ENCODE measurements at regions not wholly inside any gene's neighbourhood (a gene's known extent, or its start where the extent isn't known, plus 50 kb on each side); places are given as distances from the start of the nearest gene placed in this dataset.
A peak's percentile ranks its signal among the peaks of the same experiment; 100 is the strongest.

- intact Hi-C loops (cut with micrococcal nuclease) = no loop called here
Measured at GRCh38 chr6:133160536-133160935, 80.6 kb upstream of the EYA4 start.

More at GRCh38 chr6:133160536-133160935, 80.6 kb upstream of the EYA4 start:
- Histone ChIP-seq H2BK120ac (ENCODE audit: low read depth, low read length) (no peak overlapping the region), H3K27ac (ENCODE audit: insufficient read depth, low read length) (no peak overlapping the region), H3K79me1 (ENCODE audit: low read depth in 1 of 2, low read length in 2 of 2) (no peaks in the 10 kb centered on the region), H2BK15ac (ENCODE audit: low read depth, low read length) (no peak overlapping the region), H3K4me2 (ENCODE audit: low read depth, low read length) (no peak overlapping the region), H3K9ac (ENCODE audit: low read depth, low read length) (no peak overlapping the region), H2AK5ac (ENCODE audit: low read depth, low read length) (no peak overlapping the region), H2AFZ (replicated peaks; ENCODE audit: low read length, poor library complexity) (no peak overlapping the region), H4K91ac (ENCODE audit: insufficient read depth, low read depth, low read length) (no peak overlapping the region), H4K8ac (ENCODE audit: low read depth in 2 of 2, low read length in 2 of 2) (no peak overlapping the region), H2AK9ac (replicated peaks; ENCODE audit: low read depth, low read length, poor library complexity) (no peak overlapping the region), H3K36me3 (ENCODE audit: control insufficient read depth, insufficient read depth, low read length) (no peaks in the 10 kb centered on the region), H3K9me3 (ENCODE audit: control insufficient read depth, insufficient read depth, low read length) (no peaks in the 10 kb centered on the region), H4K5ac (ENCODE audit: low read depth, low read length) (no peak overlapping the region), H3K18ac (ENCODE audit: low read depth, low read length) (no peak overlapping the region), H4K20me1 (ENCODE audit: insufficient read depth, low read length) (no peaks in the 10 kb centered on the region), H3K4me3 (ENCODE audit: insufficient read depth, low read depth, low read length) (no peak overlapping the region), H2BK20ac (ENCODE audit: low read depth, low read length) (no peak overlapping the region), H3K14ac (replicated peaks; ENCODE audit: low read depth, low read length) (no peak overlapping the region), H3K27me3 (ENCODE audit: control insufficient read depth, insufficient read depth, low read length) (no peaks in the 10 kb centered on the region), H2BK5ac (ENCODE audit: low read depth, low read length, poor library complexity, severe bottlenecking) (no peak overlapping the region), H3K4ac (ENCODE audit: low read depth, low read length) (no peak overlapping the region), H3K9me1 (ENCODE audit: insufficient read depth, low read length) (no peaks in the 10 kb centered on the region), H3K56ac (ENCODE audit: extremely low read depth, insufficient read depth, low read length) (no peak overlapping the region), H3K4me1 (ENCODE audit: control insufficient read depth, insufficient read depth, low read length) (peaks cover 7% of the 10 kb centered on the region), H3K23ac (ENCODE audit: low read depth, low read length) (no peak overlapping the region)
- ChIA-PET CTCF (interaction anchor here (0.7 kb wide), 1 partner anchor 335 kb away, joined by 4 read pairs; no protein-coding TSS in a partner anchor), POLR2A (ENCODE audit: unreplicated experiment) (no interaction called here)
- DNase-seq (peak; percentile 28), ATAC-seq (ENCODE audit: low read depth) (no peak)
- TF ChIP-seq, protein P1, sequence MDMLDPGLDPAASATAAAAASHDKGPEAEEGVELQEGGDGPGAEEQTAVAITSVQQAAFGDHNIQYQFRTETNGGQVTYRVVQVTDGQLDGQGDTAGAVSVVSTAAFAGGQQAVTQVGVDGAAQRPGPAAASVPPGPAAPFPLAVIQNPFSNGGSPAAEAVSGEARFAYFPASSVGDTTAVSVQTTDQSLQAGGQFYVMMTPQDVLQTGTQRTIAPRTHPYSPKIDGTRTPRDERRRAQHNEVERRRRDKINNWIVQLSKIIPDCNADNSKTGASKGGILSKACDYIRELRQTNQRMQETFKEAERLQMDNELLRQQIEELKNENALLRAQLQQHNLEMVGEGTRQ (IDR thresholded peaks at IDR 0.05; ENCODE audit: low read depth, low read length) = no peak
- TF ChIP-seq MXI1 (IDR thresholded peaks at IDR 0.05; ENCODE audit: borderline replicate concordance, low read depth, low read length) = no peak
- no TSS peak for BruUV-seq (replicated peaks)
- dilution Hi-C loops (cut with HindIII; ENCODE audit: low sequenced_read_pairs, unreplicated experiment) (no loop called here), in situ Hi-C loops (cut with MboI; ENCODE audit: low sequenced_read_pairs) (no loop called here)
- no CpG with 5 or more reads among the region's 2 CpGs for WGBS, 2 experiments (ENCODE audit: extremely low coverage in 2 of 2, insufficient read length in 1 of 2)

Data from IMR-90 (cell line).